Liver (tissue), 8 donors: ENCODE measurements at regions not wholly inside any gene's neighbourhood (a gene's known extent, or its start where the extent isn't known, plus 50 kb on each side); places are given as distances from the start of the nearest gene placed in this dataset.

Experiments used
- DNase-seq: peaks from one replicate; pipeline ENCODE4 v3.0.0-alpha.2; 2017; ENCODE audit warnings: low spot score
- H3K27ac ChIP-seq, 2 donors: one replicate each; pipeline ENCODE4 v1.7.0; 2013; ENCODE audit warnings: inconsistent platforms in 2 of 2, low read length in 2 of 2, control low read depth in 1 of 2, low read depth in 1 of 2, mild to moderate bottlenecking in 1 of 2
- H3K27me3 ChIP-seq, 4 donors: one replicate each; pipeline versions ENCODE4 v1.6.1 to v1.7.0; 2013; ENCODE audit warnings: low read length in 3 of 4, inconsistent platforms in 1 of 4, mild to moderate bottlenecking in 1 of 4, moderate library complexity in 1 of 4; ENCODE audit not compliant: control insufficient read depth in 4 of 4, insufficient read depth in 4 of 4
- H3K36me3 ChIP-seq, 4 donors: one replicate each; pipeline versions ENCODE4 v1.6.1 to v1.7.0; 2013; ENCODE audit warnings: low read length in 3 of 4, mild to moderate bottlenecking in 3 of 4, low read depth in 1 of 4, moderate library complexity in 1 of 4; ENCODE audit not compliant: control insufficient read depth in 4 of 4, insufficient read depth in 3 of 4
- H3K4me1 ChIP-seq, 4 donors: one replicate each; pipeline versions ENCODE4 v1.6.1 to v1.7.0; 2013; ENCODE audit warnings: low read length in 3 of 4, mild to moderate bottlenecking in 3 of 4, moderate library complexity in 1 of 4; ENCODE audit not compliant: control insufficient read depth in 4 of 4, insufficient read depth in 4 of 4
- H3K4me3 ChIP-seq, 3 donors: one replicate each; pipeline versions ENCODE4 v1.6.1 to v1.7.0; 2013; ENCODE audit warnings: low read length in 3 of 3, control low read depth in 1 of 3, low read depth in 1 of 3, mild to moderate bottlenecking in 1 of 3
- H3K9ac ChIP-seq, 2 donors: one replicate each; pipeline ENCODE4 v1.7.0; 2013; ENCODE audit warnings: low read length in 2 of 2, mild to moderate bottlenecking in 2 of 2, moderate library complexity in 2 of 2, control low read depth in 1 of 2, low read depth in 1 of 2
- H3K9me3 ChIP-seq, 4 donors: one replicate each; pipeline versions ENCODE4 v1.6.1 to v1.7.0; 2013; ENCODE audit warnings: low read length in 3 of 4; ENCODE audit not compliant: control insufficient read depth in 4 of 4
- CTCF ChIP-seq: fragments of 150-350 bp; IDR thresholded peaks from 2 replicates; pipeline ENCODE4 v1.5.1; 2017; ENCODE audit warnings: improper control_type of control experiment, low read depth, low read length; ENCODE audit not compliant: missing input control
- EGR1 ChIP-seq, 2 donors: IDR thresholded peaks; 2 replicates each; pipeline ENCODE4 v1.6.1; 2016 to 2018; ENCODE audit warnings: antibody characterized with exemption in 2 of 2, low read depth in 2 of 2
- FOXA1 ChIP-seq: IDR thresholded peaks from 2 replicates; pipeline ENCODE4 v1.6.1; 2016; ENCODE audit warnings: antibody characterized with exemption
- FOXA2 ChIP-seq: IDR thresholded peaks from 2 replicates; pipeline ENCODE4 v1.6.1; 2016; ENCODE audit warnings: antibody characterized with exemption
- GABPA ChIP-seq, 2 donors: IDR thresholded peaks in 1 of 2; conservative IDR thresholded peaks in 1 of 2; 2 replicates each; pipeline ENCODE4 v1.6.1; 2016; ENCODE audit warnings: antibody characterized with exemption in 2 of 2, mild to moderate bottlenecking in 1 of 2, moderate library complexity in 1 of 2
- HNF4A ChIP-seq, 2 donors: conservative IDR thresholded peaks; 2 replicates each; pipeline ENCODE4 v1.6.1; 2016; ENCODE audit warnings: antibody characterized with exemption in 2 of 2, mild to moderate bottlenecking in 2 of 2
- JUND ChIP-seq, 2 donors: IDR thresholded peaks; 2 replicates each; pipeline ENCODE4 v1.6.1; 2016; ENCODE audit warnings: antibody characterized with exemption in 2 of 2
- NR2F2 ChIP-seq: IDR thresholded peaks from 2 replicates; pipeline ENCODE4 v1.6.1; 2016; ENCODE audit warnings: antibody characterized with exemption
- RAD21 ChIP-seq, 2 donors: IDR thresholded peaks; 2 replicates each; pipeline ENCODE4 v1.6.1; 2016; ENCODE audit warnings: antibody characterized with exemption in 2 of 2, mild to moderate bottlenecking in 2 of 2
- REST ChIP-seq: IDR thresholded peaks from 2 replicates; pipeline ENCODE4 v1.6.1; 2016; ENCODE audit warnings: antibody characterized with exemption, mild to moderate bottlenecking
- RXRA ChIP-seq, 2 donors: IDR thresholded peaks; 2 replicates each; pipeline ENCODE4 v1.6.1; 2017 to 2018; ENCODE audit warnings: antibody characterized with exemption in 2 of 2, mild to moderate bottlenecking in 1 of 2
- SP1 ChIP-seq: IDR thresholded peaks from 2 replicates; pipeline ENCODE4 v1.6.1; 2018; ENCODE audit warnings: antibody characterized with exemption, mild to moderate bottlenecking
- TAF1 ChIP-seq: conservative IDR thresholded peaks from 2 replicates; pipeline ENCODE4 v1.6.1; 2016; ENCODE audit warnings: antibody characterized with exemption, mild to moderate bottlenecking
- YY1 ChIP-seq: IDR thresholded peaks from 2 replicates; pipeline ENCODE4 v1.6.1; 2016; ENCODE audit warnings: antibody characterized with exemption, mild to moderate bottlenecking
- ZBTB33 ChIP-seq: IDR thresholded peaks from 2 replicates; pipeline ENCODE4 v1.6.1; 2016; ENCODE audit warnings: antibody characterized with exemption
- WGBS: extraction: QIAGEN DNeasy Blood & Tissue Kit; methylation state at CpG from one replicate; pipeline ENCODE4 v1.1.7; 2013; 5-methylcytosine and 5-hydroxymethylcytosine counted together
- TF ChIP-seq, protein P1 (sequence below): IDR thresholded peaks from 2 replicates; pipeline ENCODE4 v1.6.1; 2016; ENCODE audit warnings: antibody characterized with exemption
- TF ChIP-seq, protein P2 (sequence below): IDR thresholded peaks from 2 replicates; pipeline ENCODE4 v1.6.1; 2016; ENCODE audit warnings: antibody characterized with exemption
- donor health status: healthy.
- donor health status: healthy.
- donor health status: healthy.
- donor health status: healthy.
- donor health status: healthy.

DNA sequence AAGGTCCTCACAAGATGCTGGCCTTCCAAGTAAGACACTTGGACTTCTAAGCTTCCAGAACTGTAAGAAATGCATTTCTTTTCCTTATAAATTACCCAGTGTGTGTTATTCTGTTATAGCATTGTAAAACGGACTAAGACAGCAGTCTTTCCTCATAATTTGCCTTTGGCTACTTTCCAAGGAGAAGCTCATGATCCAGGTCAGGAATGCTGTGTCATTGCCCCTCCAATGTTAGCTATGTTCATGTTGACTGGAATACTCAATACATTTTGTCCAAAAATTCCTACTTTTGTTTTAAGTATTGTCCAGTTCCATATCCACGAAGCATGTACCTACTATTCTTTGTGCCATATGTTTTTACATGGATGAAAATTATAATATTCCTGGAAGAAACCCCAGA, 234.6 kb downstream of the HS3ST3A1 start:
- Histone ChIP-seq H3K4me1 (no peaks in the 10 kb centered on the region), H3K27me3 (no peaks in the 10 kb centered on the region), H3K4me3 (no peak overlapping the region), H3K36me3 (no peaks in the 10 kb centered on the region), H3K9ac (no peak overlapping the region), H3K9me3 (no peaks in the 10 kb centered on the region), H3K27ac (no peak overlapping the region)
- 36% methylated on average over 2 of the region's 2 CpGs for WGBS
- DNase-seq = no peak
- peak; percentile 37 to 51 for TF ChIP-seq RXRA (IDR thresholded peaks at IDR 0.05)
- TF ChIP-seq EGR1 (IDR thresholded peaks at IDR 0.05; ENCODE audit: low read depth in 2 of 2) = no peak
- peak; percentile 47 for TF ChIP-seq NR2F2

DNA sequence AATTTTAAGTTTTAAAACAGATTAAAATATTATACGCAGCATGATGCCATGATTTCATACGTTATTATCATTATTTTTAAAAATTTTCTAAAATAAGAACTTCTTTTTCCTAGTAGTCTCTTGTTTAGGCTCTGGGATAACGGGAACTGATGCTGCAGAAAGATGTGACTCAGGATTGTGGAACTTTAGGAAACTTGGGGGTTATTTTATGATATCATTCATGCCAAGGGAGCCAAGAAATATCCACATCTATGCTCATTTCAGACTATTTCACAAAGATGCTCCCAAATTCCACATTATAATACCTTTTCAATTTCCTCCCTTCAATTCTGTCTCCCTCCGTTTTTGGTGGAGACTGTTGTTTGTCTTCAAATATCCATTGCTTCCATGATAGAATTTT, 236.4 kb downstream of the HS3ST3A1 start:
- no peak overlapping the region for H3K27ac ChIP-seq
- no peaks in the 10 kb centered on the region for H3K9me3 ChIP-seq
- no peak for TF ChIP-seq RAD21 (IDR thresholded peaks at IDR 0.05)
- no peak for TF ChIP-seq EGR1 (IDR thresholded peaks at IDR 0.05; ENCODE audit: low read depth in 2 of 2)
- TF ChIP-seq FOXA2 = no peak
- no peak for TF ChIP-seq CTCF
- TF ChIP-seq RXRA (IDR thresholded peaks at IDR 0.05) = no peak
- no peak for TF ChIP-seq TAF1
- TF ChIP-seq GABPA (IDR thresholded peaks at IDR 0.05 in 1 of 2, conservative IDR thresholded peaks at IDR 0.05 in 1 of 2) = no peak
- TF ChIP-seq NR2F2 = no peak
- TF ChIP-seq YY1 = no peak
- TF ChIP-seq, protein P1, sequence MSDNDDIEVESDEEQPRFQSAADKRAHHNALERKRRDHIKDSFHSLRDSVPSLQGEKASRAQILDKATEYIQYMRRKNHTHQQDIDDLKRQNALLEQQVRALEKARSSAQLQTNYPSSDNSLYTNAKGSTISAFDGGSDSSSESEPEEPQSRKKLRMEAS = no peak
- no peak for TF ChIP-seq REST
- no peak for TF ChIP-seq HNF4A (conservative IDR thresholded peaks at IDR 0.05)
- no peak for TF ChIP-seq ZBTB33
- TF ChIP-seq JUND (IDR thresholded peaks at IDR 0.05) = no peak
- TF ChIP-seq SP1 = no peak
- TF ChIP-seq, protein P2, sequence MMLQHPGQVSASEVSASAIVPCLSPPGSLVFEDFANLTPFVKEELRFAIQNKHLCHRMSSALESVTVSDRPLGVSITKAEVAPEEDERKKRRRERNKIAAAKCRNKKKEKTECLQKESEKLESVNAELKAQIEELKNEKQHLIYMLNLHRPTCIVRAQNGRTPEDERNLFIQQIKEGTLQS = no peak
- TF ChIP-seq FOXA1 = no peak
- no peaks in the 10 kb centered on the region for H3K4me1 ChIP-seq
- 88% methylated on average over 4 of the region's 4 CpGs for WGBS
- no peak overlapping the region for H3K9ac ChIP-seq
- H3K4me3 ChIP-seq = no peak overlapping the region
- DNase-seq = no peak
- H3K27me3 ChIP-seq = no peaks in the 10 kb centered on the region
- no peaks in the 10 kb centered on the region for H3K36me3 ChIP-seq
